SK-N-SH treated with all-trans-retinoic acid at 6 μM for 48 hours (cell line): ENCODE measurements at regions not wholly inside any gene's neighbourhood (a gene's known extent, or its start where the extent isn't known, plus 50 kb on each side); places are given as distances from the start of the nearest gene placed in this dataset.

ENCODE experiments used
- ATAC-seq: fragments of 200-7000 bp; cut with Tn5 transposase; 3 replicates; pipeline ENCODE4 v1.9.1; 2020; ENCODE audit warnings: mild to moderate bottlenecking, moderate library complexity
- ARNTL ChIP-seq: fragments of 450-650 bp; formaldehyde crosslinking; IDR thresholded peaks from 2 replicates; pipeline ENCODE4 v1.5.0; 2020; ENCODE audit warnings: low read depth, mild to moderate bottlenecking, moderate library complexity, borderline replicate concordance
- BACH2 ChIP-seq: fragments of 250-450 bp; sonication (Bioruptor Pico); IDR thresholded peaks from 2 replicates; pipeline ENCODE4 v1.9.0; 2021; ENCODE audit warnings: mild to moderate bottlenecking, borderline replicate concordance
- CSDC2 ChIP-seq: fragments of 250-450 bp; sonication (Bioruptor Pico); IDR thresholded peaks from 2 replicates; pipeline ENCODE4 v1.5.0; 2020; ENCODE audit warnings: mild to moderate bottlenecking, moderate library complexity
- ESRRG ChIP-seq: fragments of 250-450 bp; sonication (Bioruptor Pico); IDR thresholded peaks from 2 replicates; pipeline ENCODE4 v1.6.1; 2021; ENCODE audit warnings: mild to moderate bottlenecking
- GLIS3 ChIP-seq: fragments of 250-450 bp; sonication (Bioruptor Pico); IDR thresholded peaks from 2 replicates; pipeline ENCODE4 v1.5.0; 2020; ENCODE audit warnings: mild to moderate bottlenecking, moderate library complexity
- ISL1 ChIP-seq: fragments of 250-450 bp; sonication (Bioruptor Pico); IDR thresholded peaks from 2 replicates; pipeline ENCODE4 v2.1.2; 2022; ENCODE audit warnings: mild to moderate bottlenecking, moderate library complexity
- OSR1 ChIP-seq: fragments of 250-450 bp; sonication (Bioruptor Pico); IDR thresholded peaks from 2 replicates; pipeline ENCODE4 v1.8.0; 2022; ENCODE audit warnings: moderate library complexity, mild to moderate bottlenecking, inconsistent platforms
- PATZ1 ChIP-seq: fragments of 250-450 bp; sonication (Bioruptor Pico); IDR thresholded peaks from 2 replicates; pipeline ENCODE4 v1.8.0; 2020; ENCODE audit warnings: mild to moderate bottlenecking, moderate library complexity, borderline replicate concordance
- PPARA ChIP-seq: fragments of 250-450 bp; sonication (Bioruptor Pico); IDR thresholded peaks from 2 replicates; pipeline ENCODE4 v1.5.0; 2020; ENCODE audit warnings: mild to moderate bottlenecking, borderline replicate concordance
- SNAI2 ChIP-seq: fragments of 250-450 bp; sonication (Bioruptor Pico); IDR thresholded peaks from 2 replicates; pipeline ENCODE4 v1.5.0; 2020; ENCODE audit warnings: mild to moderate bottlenecking, moderate library complexity
- TCF4 ChIP-seq: fragments of 250-450 bp; sonication (Bioruptor Pico); IDR thresholded peaks from 2 replicates; pipeline ENCODE4 v1.8.0; 2021; ENCODE audit warnings: mild to moderate bottlenecking, moderate library complexity, borderline replicate concordance
- TOX ChIP-seq: fragments of 250-450 bp; sonication (Bioruptor Pico); IDR thresholded peaks from 2 replicates; pipeline ENCODE4 v1.8.0; 2021; ENCODE audit warnings: mild to moderate bottlenecking, moderate library complexity, borderline replicate concordance
- ZC3H10 ChIP-seq: fragments of 250-450 bp; sonication (Bioruptor Pico); IDR thresholded peaks from 2 replicates; pipeline ENCODE4 v1.5.1; 2021; ENCODE audit warnings: mild to moderate bottlenecking, moderate library complexity
- ZFP3 ChIP-seq: fragments of 250-450 bp; sonication (Bioruptor Pico); IDR thresholded peaks from 2 replicates; pipeline ENCODE4 v1.5.0; 2020; ENCODE audit warnings: mild to moderate bottlenecking, moderate library complexity
- ZFP30 ChIP-seq: fragments of 450-650 bp; formaldehyde crosslinking; IDR thresholded peaks from 2 replicates; pipeline ENCODE4 v1.5.0; 2022; ENCODE audit warnings: mild to moderate bottlenecking, moderate library complexity
- ZNF565 ChIP-seq: fragments of 450-650 bp; formaldehyde crosslinking; conservative IDR thresholded peaks from 2 replicates; pipeline ENCODE4 v1.5.0; 2020; ENCODE audit warnings: low read depth, mild to moderate bottlenecking, moderate library complexity
- ZNF70 ChIP-seq: fragments of 450-650 bp; formaldehyde crosslinking; IDR thresholded peaks from 2 replicates; pipeline ENCODE4 v1.5.0; 2020; ENCODE audit warnings: mild to moderate bottlenecking, moderate library complexity
- ZNF8 ChIP-seq: fragments of 450-650 bp; formaldehyde crosslinking; IDR thresholded peaks from 2 replicates; pipeline ENCODE4 v1.5.0; 2020; ENCODE audit warnings: mild to moderate bottlenecking, moderate library complexity
- TF ChIP-seq, protein P1 (sequence below): fragments of 250-450 bp; sonication (Bioruptor Pico); IDR thresholded peaks from 2 replicates; pipeline ENCODE4 v1.5.1; 2021; ENCODE audit warnings: mild to moderate bottlenecking, moderate library complexity
- TF ChIP-seq, protein P2 (sequence below): fragments of 250-450 bp; sonication (Bioruptor Pico); IDR thresholded peaks from 2 replicates; pipeline ENCODE4 v1.5.1; 2020; ENCODE audit warnings: low read depth, mild to moderate bottlenecking, moderate library complexity

GRCh38 chr17:14553847-14554246 is 253.0 kb downstream of the HS3ST3B1 start:
- TF ChIP-seq CSDC2 (no peak), OSR1 (CRISPR knock-in tag) (no peak), ISL1 (CRISPR knock-in tag) (no peak), ZNF8 (CRISPR knock-in tag) (no peak), ESRRG (CRISPR knock-in tag) (no peak), ZFP30 (CRISPR knock-in tag) (no peak), TCF4 (CRISPR knock-in tag) (no peak), TOX (no peak), PATZ1 (CRISPR knock-in tag) (no peak), ZFP3 (CRISPR knock-in tag) (no peak), SNAI2 (CRISPR knock-in tag) (no peak), GLIS3 (CRISPR knock-in tag) (no peak)
- TF ChIP-seq, all 23 proteins: peak for 0
- no peak for ATAC-seq

GRCh38 chr17:14552306-14552705 is 251.4 kb downstream of the HS3ST3B1 start:
- TF ChIP-seq ZNF70: no peak
- no peak for TF ChIP-seq ISL1 (CRISPR knock-in tag)
- no peak for TF ChIP-seq ZC3H10 (CRISPR knock-in tag)
- TF ChIP-seq TCF4 (CRISPR knock-in tag): no peak
- no peak for TF ChIP-seq PATZ1 (CRISPR knock-in tag)
- ATAC-seq: no peak

DNA sequence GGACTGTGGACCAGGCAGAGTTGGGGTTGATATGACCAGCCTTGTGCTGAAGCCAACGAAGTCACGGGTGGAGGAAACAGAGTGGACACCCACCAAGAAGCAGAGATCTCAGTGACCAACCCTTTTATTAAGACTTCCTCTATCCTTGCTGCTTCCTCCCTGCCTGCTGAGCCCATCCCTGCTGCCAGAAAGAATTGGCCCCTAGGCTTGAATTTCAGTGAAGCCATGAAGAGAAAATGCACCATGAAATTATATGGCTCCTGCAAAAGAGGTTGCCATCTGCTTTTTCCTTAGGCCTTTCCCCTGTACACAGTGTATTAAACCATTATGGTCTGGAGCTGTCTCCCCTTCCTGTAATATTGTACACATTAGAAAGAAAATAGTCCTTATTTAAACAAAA is 246.7 kb downstream of the HS3ST3B1 start:
- ATAC-seq: no peak
- no peak for TF ChIP-seq PPARA (CRISPR knock-in tag)
- no peak for TF ChIP-seq ZC3H10 (CRISPR knock-in tag)
- TF ChIP-seq ZNF70: no peak
- TF ChIP-seq SNAI2 (CRISPR knock-in tag): no peak
- no peak for TF ChIP-seq OSR1 (CRISPR knock-in tag)
- TF ChIP-seq, protein P1, sequence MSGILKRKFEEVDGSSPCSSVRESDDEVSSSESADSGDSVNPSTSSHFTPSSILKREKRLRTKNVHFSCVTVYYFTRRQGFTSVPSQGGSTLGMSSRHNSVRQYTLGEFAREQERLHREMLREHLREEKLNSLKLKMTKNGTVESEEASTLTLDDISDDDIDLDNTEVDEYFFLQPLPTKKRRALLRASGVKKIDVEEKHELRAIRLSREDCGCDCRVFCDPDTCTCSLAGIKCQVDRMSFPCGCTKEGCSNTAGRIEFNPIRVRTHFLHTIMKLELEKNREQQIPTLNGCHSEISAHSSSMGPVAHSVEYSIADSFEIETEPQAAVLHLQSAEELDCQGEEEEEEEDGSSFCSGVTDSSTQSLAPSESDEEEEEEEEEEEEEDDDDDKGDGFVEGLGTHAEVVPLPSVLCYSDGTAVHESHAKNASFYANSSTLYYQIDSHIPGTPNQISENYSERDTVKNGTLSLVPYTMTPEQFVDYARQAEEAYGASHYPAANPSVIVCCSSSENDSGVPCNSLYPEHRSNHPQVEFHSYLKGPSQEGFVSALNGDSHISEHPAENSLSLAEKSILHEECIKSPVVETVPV: no peak
- TF ChIP-seq ARNTL (CRISPR knock-in tag): no peak
- TF ChIP-seq, protein P2, sequence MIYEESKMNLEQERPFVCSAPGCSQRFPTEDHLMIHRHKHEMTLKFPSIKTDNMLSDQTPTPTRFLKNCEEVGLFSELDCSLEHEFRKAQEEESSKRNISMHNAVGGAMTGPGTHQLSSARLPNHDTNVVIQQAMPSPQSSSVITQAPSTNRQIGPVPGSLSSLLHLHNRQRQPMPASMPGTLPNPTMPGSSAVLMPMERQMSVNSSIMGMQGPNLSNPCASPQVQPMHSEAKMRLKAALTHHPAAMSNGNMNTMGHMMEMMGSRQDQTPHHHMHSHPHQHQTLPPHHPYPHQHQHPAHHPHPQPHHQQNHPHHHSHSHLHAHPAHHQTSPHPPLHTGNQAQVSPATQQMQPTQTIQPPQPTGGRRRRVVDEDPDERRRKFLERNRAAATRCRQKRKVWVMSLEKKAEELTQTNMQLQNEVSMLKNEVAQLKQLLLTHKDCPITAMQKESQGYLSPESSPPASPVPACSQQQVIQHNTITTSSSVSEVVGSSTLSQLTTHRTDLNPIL (CRISPR knock-in tag): no peak
- no peak for TF ChIP-seq ZFP30 (CRISPR knock-in tag)
- TF ChIP-seq BACH2 (CRISPR knock-in tag): no peak
- TF ChIP-seq ZNF565 (CRISPR knock-in tag): no peak

GRCh38 chr17:14547016-14547415 is 246.1 kb downstream of the HS3ST3B1 start:
- no peak for TF ChIP-seq ARNTL (CRISPR knock-in tag)
- TF ChIP-seq ZNF565 (CRISPR knock-in tag): no peak
- TF ChIP-seq, all 23 proteins: peak for 0
- no peak for ATAC-seq

GRCh38 chr17:14545156-14545906 is 244.4 kb downstream of the HS3ST3B1 start:
- no peak for TF ChIP-seq ESRRG (CRISPR knock-in tag)
- ATAC-seq: no peak
